ENCODE measurements at regions not wholly inside any gene's neighbourhood (a gene's known extent, or its start where the extent isn't known, plus 50 kb on each side); places are given as distances from the start of the nearest gene placed in this dataset.

DNA sequence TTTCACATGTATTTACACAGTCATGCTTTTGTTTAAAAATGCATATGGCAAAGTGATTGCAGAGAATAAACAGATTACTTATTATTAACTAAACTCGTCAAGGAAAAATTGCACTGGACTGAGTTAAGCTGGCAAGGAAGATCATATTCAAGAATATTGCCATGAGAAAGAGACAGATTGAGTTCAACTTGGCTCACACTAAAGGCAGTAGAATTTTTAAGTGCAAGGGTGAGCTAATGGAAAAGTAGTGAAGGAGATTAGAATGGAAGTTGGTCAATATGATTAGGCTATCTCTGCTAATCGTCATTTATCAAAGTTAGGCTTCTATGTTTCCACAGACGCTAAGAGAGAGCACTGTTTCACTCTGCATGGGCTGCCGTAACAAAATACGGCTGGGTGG is 557.6 kb downstream of the PRR16 start (continued):
- TF ChIP-seq GLI4 (tag by site-specific recombination; IDR thresholded peaks at IDR 0.05), result no peak
- TF ChIP-seq, protein P1, sequence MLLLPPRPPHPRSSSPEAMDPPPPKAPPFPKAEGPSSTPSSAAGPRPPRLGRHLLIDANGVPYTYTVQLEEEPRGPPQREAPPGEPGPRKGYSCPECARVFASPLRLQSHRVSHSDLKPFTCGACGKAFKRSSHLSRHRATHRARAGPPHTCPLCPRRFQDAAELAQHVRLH (tag by site-specific recombination; IDR thresholded peaks at IDR 0.05), result no peak
- TF ChIP-seq MEIS1 (CRISPR knock-in tag; IDR thresholded peaks at IDR 0.05; ENCODE audit: borderline replicate concordance), result no peak
- TF ChIP-seq WT1 (tag by site-specific recombination; IDR thresholded peaks at IDR 0.05), result no peak
- TF ChIP-seq REPIN1 (tag by site-specific recombination; IDR thresholded peaks at IDR 0.05; ENCODE audit: low read depth), result no peak
- no peak for TF ChIP-seq MZF1 (tag by site-specific recombination; IDR thresholded peaks at IDR 0.05; ENCODE audit: borderline replicate concordance)
- TF ChIP-seq ZNF248 (tag by site-specific recombination; IDR thresholded peaks at IDR 0.05), result no peak
- TF ChIP-seq ZNF670 (tag by site-specific recombination; IDR thresholded peaks at IDR 0.05; ENCODE audit: low read depth), result no peak
- TF ChIP-seq ZEB2 (tag by site-specific recombination; IDR thresholded peaks at IDR 0.05), result no peak

DNA sequence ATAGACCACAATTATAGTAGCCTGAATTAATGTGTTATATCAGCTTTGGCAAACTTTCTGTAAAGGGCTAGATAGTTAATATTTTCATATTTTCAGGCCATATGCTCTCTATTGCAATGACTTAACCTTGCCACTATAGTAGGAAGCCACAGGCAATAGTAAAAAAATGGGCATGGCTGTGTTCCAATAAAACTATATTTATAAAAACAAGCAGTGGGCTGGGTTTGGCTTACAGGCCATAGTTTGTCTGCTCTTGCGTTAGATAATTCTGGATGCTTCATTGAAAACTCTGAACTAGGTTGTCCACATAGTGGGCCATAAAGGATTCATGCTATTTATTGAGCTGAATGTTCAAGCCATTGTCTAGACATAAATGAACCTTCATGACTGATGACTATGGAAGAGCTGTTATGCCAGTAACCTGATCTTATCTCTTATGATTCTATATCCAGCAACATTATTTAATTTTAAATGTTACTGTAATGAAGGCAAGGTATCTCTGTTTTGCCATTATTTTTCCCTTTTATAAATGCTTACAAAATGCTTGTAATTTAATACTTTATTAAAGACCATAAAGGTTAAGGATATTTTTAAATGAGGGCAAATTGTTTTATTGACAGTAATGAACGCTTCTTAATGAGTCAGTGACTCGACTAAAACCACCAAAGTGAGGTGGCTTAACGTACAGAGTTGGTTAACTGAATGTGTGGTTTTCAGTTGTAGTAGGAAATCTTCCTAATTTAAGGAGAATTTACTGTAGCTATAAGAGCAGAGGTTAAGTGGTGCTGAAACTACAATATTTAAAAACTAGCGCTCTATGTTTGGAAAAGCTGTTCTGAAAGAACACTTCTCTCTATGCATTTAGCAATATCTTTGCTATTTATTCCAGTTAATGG is 560.6 kb downstream of the PRR16 start:
- H3K9me3 ChIP-seq (ENCODE audit: control insufficient read depth, insufficient read depth, low read depth, low read length), result no peaks in the 10 kb centered on the region
- TF ChIP-seq, protein P1 (tag by site-specific recombination; IDR thresholded peaks at IDR 0.05), result no peak
- TF ChIP-seq SP2 (tag by site-specific recombination; IDR thresholded peaks at IDR 0.05) (no peak), MYNN (tag by site-specific recombination; IDR thresholded peaks at IDR 0.05; ENCODE audit: borderline replicate concordance) (no peak), MZF1 (tag by site-specific recombination; IDR thresholded peaks at IDR 0.05; ENCODE audit: borderline replicate concordance) (no peak), ZSCAN16 (tag by site-specific recombination; IDR thresholded peaks at IDR 0.05) (no peak), ZNF132 (tag by site-specific recombination; IDR thresholded peaks at IDR 0.05; ENCODE audit: borderline replicate concordance) (no peak), ZNF433 (tag by site-specific recombination; IDR thresholded peaks at IDR 0.05; ENCODE audit: low read depth) (no peak), WT1 (tag by site-specific recombination; IDR thresholded peaks at IDR 0.05) (no peak)
- TF ChIP-seq, protein P2, sequence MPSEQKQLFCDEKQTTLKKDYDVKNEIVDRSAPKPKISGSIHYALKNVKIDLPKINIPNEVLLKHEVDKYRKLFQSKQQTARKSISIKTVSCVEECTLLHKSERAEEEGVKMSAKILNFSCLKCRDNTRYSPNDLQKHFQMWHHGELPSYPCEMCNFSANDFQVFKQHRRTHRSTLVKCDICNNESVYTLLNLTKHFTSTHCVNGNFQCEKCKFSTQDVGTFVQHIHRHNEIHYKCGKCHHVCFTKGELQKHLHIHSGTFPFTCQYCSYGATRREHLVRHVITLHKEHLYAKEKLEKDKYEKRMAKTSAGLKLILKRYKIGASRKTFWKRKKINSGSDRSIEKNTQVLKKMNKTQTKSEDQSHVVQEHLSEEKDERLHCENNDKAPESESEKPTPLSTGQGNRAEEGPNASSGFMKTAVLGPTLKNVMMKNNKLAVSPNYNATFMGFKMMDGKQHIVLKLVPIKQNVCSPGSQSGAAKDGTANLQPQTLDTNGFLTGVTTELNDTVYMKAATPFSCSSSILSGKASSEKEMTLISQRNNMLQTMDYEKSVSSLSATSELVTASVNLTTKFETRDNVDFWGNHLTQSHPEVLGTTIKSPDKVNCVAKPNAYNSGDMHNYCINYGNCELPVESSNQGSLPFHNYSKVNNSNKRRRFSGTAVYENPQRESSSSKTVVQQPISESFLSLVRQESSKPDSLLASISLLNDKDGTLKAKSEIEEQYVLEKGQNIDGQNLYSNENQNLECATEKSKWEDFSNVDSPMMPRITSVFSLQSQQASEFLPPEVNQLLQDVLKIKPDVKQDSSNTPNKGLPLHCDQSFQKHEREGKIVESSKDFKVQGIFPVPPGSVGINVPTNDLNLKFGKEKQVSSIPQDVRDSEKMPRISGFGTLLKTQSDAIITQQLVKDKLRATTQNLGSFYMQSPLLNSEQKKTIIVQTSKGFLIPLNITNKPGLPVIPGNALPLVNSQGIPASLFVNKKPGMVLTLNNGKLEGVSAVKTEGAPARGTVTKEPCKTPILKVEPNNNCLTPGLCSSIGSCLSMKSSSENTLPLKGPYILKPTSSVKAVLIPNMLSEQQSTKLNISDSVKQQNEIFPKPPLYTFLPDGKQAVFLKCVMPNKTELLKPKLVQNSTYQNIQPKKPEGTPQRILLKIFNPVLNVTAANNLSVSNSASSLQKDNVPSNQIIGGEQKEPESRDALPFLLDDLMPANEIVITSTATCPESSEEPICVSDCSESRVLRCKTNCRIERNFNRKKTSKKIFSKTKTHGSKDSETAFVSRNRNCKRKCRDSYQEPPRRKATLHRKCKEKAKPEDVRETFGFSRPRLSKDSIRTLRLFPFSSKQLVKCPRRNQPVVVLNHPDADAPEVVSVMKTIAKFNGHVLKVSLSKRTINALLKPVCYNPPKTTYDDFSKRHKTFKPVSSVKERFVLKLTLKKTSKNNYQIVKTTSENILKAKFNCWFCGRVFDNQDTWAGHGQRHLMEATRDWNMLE (tag by site-specific recombination; conservative IDR thresholded peaks at IDR 0.05; ENCODE audit: low read depth), result no peak
- H3K36me3 ChIP-seq (ENCODE audit: control insufficient read depth in 2 of 2, insufficient read depth in 1 of 2, low read length in 2 of 2), result no peaks in the 10 kb centered on the region
- POLR2A ChIA-PET, result no interaction called here
- no peak overlapping the region for H3K4me3 ChIP-seq (ENCODE audit: low read depth, low read length)
- CTCF ChIA-PET, result no interaction called here
- no peak overlapping the region for H3K27ac ChIP-seq (ENCODE audit: extremely low read depth, low read depth, low read length)
- H3K4me1 ChIP-seq (ENCODE audit: control insufficient read depth, insufficient read depth, low read length), result no peaks in the 10 kb centered on the region

DNA sequence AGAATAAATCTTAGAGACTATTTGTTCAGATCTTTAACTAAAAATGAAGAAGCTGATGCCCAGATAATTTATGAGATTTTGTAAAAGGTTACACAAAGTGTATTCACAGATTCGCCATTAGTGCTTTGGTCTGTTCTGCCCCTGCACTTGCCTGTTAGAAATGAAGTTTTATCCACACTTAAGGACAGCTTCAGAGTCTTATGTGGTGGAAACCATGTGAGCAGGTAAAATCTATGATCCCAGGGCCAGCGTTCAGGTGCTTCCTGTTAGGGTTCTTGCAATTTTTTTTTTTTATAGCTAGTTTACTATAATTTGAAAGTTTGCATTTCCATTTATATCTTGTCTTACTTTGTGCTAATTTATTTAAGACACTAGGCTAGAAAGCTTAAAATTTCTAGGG is 561.6 kb downstream of the PRR16 start:
- POLR2A ChIA-PET, result interaction anchor here (0.6 kb wide), 1 partner anchor 65 kb away, joined by 3 read pairs; no protein-coding TSS in a partner anchor
- CTCF ChIA-PET, result interaction anchor here (0.7 kb wide), 1 partner anchor 12 kb away, joined by 3 read pairs; no protein-coding TSS in a partner anchor
- Histone ChIP-seq H3K4me1 (ENCODE audit: control insufficient read depth, insufficient read depth, low read length) (no peaks in the 10 kb centered on the region), H3K4me3 (ENCODE audit: low read depth, low read length) (no peak overlapping the region), H3K27ac (ENCODE audit: extremely low read depth, low read depth, low read length) (no peak overlapping the region), H3K36me3 (ENCODE audit: control insufficient read depth in 2 of 2, insufficient read depth in 1 of 2, low read length in 2 of 2) (no peaks in the 10 kb centered on the region), H3K9me3 (ENCODE audit: control insufficient read depth, insufficient read depth, low read depth, low read length) (no peaks in the 10 kb centered on the region)
- TF ChIP-seq ZNF791 (tag by site-specific recombination; IDR thresholded peaks at IDR 0.05) (no peak), ZNF302 (tag by site-specific recombination; IDR thresholded peaks at IDR 0.05; ENCODE audit: low read depth) (no peak), ZNF266 (tag by site-specific recombination; IDR thresholded peaks at IDR 0.05; ENCODE audit: low read depth) (no peak), ZNF292 (tag by site-specific recombination; IDR thresholded peaks at IDR 0.05; ENCODE audit: borderline replicate concordance, low read depth) (no peak), ZNF157 (tag by site-specific recombination; IDR thresholded peaks at IDR 0.05) (no peak), KLF16 (tag by site-specific recombination; IDR thresholded peaks at IDR 0.05) (no peak), ZBTB1 (tag by site-specific recombination; IDR thresholded peaks at IDR 0.05) (no peak)
- TF ChIP-seq, protein P2 (tag by site-specific recombination; conservative IDR thresholded peaks at IDR 0.05; ENCODE audit: low read depth), result no peak
